NCI-H2107 (cell line): ENCODE measurements at regions not wholly inside any gene's neighbourhood (a gene's known extent, or its start where the extent isn't known, plus 50 kb on each side); places are given as distances from the start of the nearest gene placed in this dataset.
"Not testable (repeated sequence)": the region's sequence is repeated elsewhere in the genome, so short reads cannot be mapped to it uniquely, and the experiment has no call there.

ENCODE experiments used
- DNase-seq: peaks from one replicate; lab custom pipeline; 2025; lab: John Stamatoyannopoulos, UW

DNA sequence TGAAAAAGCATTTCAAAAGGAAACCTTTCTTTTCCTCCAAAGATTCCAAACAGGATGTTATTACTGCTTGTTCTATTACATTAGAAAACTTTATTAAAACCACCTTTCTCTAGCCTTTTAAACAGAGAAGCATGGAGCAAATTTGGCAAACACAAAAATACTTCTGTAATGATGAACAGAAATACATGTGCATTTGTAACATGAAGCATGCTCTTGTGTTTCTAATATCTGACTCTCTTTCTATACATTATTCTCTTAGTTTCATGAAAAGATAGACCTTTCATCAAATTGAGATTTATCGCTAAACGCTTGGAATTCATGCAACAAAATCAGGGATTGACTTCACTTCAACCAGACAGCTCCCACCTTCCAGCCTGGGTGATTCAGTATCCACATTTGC lies 152.8 kb upstream of the IRS2 start:
- no peak for DNase-seq

DNA sequence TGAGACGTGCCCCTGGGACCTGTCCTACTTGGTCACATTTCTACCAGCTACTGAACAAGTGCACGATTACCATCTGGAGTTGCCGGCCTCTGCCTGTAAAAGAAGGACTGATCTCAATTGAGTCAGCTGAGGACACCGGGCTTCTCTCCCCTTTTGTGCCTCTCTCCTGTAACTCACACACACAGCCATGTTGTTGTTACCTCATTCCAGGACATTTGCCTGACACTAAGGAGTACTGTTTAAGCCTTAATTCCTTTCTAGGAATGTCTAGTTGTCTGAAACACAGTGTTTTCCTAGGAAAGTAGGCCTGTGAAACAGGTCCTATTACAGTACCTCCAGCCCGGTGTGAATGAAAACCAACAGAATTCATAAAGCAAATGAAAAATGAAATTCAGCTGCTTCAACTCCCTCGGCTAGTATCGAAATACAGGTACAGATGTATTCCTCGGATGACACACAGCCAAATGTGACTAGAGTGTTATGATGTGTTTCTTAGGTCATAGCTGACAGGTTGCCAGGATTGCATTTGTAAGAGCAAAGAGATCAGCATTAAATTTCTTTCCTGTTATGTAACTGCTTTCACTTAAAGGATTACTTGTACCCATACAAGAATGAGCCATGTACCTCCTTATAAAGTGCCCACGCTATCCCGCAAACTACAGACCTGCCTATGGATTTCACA lies 152.0 kb upstream of the IRS2 start:
- DNase-seq: no peak

DNA sequence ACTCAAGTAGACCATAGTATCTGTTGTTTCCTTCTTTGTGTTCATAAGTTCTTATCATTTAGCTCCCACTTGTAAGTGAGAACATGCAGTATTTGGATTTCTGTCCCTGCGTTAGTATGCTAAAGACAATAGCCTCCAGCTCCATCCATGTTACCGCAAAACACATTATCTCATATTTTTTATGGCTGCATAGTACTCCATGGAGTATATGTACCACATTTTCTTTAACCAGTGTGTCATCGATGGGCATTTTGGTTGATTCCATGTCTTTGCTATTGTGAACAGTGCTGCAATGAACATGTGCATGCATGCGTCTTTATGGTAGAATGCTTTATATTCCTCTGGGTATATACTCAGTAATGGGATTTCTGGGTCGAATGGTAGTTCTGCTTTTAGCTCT lies 148.1 kb upstream of the IRS2 start:
- DNase-seq: not testable (repeated sequence)

DNA sequence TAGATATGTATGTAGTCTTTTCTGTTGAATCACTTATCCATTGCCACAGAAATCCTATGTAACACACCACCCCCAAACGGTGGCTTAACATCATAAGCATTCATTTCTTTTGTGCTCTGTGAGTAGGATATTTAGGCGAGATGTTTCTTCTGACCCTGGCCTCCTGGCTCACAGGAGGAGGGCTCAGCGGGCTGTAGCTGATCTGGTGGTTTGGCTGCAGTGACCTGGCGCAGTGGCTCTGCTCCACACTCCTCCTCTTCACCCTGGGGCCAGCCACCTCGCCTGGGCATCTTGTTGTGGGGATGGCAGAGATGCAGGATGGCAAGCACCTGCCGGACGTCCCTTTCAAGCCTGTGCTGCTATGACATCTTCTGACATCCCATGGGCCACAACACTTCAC lies 147.1 kb upstream of the IRS2 start:
- DNase-seq: no peak

DNA sequence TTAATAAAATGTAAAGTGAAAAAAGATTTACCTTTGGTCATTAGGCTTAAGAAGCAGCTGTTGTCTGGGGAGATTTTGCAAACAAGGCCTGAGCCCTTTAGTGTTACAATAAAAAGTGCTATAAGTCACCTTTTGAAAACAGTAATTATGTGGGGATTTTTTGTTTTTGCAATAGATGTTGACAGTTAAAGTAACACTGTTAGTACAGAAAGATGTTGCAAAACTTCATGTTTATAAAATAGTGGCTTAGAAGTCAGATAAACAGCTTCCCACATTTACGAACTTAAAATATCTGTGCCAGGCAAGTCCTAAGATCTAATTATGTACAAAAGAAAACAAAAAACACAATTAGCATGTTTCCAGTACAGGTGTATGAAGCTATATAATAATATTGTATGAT lies 138.0 kb upstream of the IRS2 start:
- DNase-seq: no peak

DNA sequence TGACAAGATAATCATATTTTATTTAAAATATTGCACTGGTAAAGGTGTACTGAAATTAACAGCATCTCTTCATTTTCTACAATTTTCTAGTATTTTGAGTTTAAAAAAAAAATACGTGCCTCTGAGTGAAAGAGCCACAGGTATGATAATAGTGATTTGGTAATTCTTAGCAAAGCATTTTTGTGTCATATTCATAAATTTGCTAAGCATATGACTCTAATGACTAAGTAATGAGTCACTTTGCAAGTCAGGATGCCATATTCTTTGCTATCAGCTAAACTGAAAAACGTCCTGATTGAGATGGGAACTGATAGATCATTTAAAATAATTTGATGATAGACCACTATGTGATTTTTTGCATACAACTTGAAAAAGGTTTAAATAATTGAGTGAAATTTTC lies 136.1 kb upstream of the IRS2 start:
- no peak for DNase-seq

DNA sequence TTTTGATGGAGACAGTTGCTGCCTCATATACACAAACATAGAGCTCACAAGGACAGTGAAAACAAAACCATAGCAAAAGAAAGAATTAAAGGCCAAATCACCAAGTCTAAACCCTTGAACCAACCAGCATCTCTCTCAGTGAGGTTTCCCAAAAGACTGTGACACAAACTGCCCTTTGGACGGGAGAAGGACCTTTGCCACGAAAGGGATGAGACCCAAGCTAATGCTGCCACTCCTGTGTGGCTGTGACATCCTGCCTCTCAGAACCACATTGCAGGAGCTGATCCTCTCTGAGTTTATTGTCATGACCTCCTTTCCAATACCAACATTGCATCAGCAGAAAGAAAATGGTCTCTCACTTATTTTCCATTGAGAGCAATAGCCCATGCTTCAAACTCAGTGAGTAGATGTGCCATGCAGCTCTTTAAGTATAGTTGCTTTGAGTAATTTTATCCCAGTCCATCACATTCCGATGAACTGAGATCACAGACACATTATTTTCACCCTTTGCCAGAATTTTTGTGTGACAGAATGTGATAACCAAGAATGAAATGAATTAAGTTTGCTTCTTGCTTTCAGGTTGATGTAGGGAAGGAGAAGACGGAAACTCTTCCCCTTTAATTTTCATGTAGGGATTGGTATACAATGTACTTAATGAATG lies 133.5 kb upstream of the IRS2 start:
- no peak for DNase-seq

DNA sequence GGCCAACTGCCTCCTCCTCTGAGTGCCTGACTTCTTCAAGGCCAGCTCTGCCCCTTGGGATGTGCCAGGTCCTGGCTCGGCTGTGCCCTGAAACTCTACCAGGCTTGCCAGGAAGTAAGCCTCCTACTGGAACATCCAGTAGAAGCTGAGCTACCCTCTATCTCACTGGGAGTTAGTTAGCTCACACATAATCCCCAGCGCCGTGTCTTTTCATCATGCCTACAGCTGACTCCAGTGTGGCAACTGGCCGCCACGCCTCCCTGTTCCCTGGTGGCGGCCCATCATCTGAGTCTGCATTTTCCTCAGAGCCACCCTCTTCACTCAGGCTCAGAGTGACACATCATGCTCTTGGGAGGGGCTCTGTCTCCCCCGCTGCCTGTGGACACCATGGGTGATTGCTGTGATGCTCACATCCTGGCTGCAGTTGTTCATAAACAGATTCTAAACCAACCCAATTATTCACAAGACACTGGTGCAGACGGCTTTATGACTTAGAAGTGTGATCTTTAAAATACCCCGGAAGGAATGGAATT lies 131.9 kb upstream of the IRS2 start:
- no peak for DNase-seq

DNA sequence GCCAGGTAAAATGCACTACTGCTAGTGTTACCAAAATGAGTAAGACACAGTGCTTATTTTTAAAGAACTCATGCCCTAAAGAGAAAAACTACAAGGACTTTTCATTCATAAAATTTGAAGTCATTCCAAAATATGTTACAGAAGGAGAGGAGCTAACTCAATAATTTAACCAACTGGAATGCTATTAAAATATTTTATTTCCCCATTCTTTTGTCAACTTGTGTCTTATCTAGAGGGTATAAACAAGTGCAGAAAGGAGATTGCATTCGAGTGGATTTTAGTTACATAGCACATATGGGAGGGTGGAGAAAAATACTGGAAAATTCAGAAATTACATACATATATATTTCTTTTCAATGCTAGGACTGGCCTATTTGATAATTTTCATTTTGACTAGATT lies 131.0 kb upstream of the IRS2 start:
- DNase-seq: no peak

DNA sequence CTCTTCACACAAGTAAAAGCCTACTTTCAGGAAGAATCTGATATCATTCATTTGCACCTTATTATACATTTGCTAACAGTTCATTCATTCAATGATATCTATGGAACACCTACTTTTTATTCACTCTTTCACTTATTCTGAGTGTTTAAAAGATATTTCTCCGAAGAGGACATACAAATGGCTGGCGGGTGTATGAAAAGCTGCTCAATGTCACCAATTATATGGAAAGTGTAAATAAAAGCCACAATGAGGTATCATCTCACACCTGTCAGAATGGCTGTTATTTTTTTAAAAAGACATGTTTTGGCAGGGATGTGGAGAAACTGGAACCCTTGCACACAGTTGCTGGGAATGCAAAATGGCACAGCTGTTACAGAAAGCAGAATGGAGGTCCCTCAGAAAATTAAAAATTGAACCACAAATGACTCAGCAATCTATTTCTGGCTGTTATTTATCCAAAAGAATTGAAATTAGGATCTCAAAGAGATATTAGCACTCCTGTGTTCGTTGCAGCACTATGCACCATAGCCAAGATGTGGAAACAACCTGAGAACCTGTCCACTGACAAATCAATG lies 127.6 kb upstream of the IRS2 start:
- no peak for DNase-seq

DNA sequence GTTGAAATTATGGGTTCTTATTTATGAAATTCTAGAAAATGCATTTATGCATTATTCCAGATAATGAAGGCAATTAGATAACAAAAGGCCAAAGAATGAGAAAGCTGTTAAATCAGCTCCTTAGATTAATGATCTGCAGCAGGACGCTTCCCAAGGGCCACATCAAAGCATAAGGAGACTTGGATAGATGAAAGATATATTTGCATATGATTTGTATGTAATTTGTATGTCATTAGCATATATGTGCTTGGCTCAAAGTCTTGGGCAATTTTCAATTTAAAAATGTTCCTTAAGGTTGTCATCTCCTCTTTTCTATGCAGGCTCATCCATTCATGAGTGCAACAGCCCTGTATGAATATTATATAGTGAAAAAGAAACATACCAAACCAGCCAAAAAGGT lies 126.8 kb upstream of the IRS2 start:
- DNase-seq: no peak

DNA sequence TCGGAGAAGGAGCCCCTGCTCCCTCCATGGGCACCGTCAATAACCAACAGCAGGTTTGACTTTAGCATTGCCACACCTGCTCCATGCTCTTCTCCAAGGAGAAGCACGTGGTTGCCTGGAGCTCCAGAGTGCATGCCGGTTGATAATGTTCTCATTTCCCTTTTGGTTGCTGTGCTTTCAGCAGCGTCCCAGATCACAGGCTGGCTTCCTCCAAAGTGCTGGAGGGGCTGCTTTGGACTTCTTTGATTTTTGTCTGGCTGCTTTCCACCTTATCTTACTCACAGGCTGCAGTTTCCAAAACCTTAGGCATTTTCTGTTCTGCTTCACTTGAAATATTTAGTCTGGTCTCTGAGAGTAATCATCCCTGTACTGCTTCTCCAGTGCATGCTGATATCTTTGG lies 123.8 kb upstream of the IRS2 start:
- no peak for DNase-seq

DNA sequence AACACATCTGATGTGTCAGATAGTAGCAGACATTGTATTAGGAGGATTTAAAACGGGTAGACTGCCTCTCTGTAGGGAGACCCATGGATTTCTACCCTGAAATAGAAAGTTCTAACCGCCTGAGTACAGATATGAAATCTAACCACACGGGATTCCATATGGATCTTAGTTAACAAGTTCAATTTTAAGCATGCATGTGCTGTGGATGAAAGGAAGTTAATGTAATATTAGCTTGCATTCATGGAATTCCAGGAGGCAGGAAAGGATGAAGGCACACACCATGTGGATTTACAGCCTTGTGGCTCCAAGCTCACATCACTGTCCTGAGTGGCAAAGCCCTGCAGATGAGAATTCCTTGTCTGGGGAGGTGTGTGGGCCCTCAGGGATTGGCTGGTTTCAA lies 120.6 kb upstream of the IRS2 start:
- DNase-seq: no peak

DNA sequence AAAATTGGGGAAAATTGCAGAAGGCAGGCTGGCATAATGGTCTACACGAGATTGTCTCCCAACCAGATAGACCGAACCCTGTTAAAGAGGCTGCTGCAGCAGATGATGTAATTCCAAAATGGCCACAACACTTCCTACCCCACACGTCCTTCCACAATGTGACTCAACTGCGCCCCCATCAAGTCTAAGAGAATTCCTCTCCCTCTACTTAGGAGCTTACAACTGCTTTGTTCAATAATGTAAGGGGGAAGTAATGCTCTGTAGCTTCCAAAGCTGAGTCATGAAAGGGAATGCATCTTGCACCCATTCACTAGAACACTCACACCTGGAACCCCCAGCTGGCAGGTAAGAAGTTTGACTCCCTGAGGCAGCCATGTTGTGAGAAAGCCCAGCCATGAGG lies 117.8 kb upstream of the IRS2 start:
- DNase-seq: no peak

DNA sequence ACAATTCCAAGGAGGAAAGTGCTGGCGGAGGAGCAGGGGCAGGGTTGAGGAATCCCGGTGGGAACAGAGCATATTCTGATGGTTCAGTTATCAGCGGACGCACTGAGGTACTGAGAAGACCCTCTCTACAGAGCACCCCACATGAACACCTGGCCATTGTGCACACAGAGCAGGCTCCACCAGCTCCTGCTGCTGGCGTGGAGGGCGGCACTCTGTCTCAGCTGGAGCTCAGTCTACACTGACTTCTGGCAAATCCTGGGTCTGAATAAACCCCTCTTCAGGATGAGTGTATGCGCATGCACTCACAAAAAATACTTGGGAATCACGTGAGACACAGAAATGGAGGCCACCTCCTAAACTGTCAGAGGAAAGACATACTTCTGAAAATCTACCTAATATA lies 114.4 kb upstream of the IRS2 start:
- DNase-seq: no peak

DNA sequence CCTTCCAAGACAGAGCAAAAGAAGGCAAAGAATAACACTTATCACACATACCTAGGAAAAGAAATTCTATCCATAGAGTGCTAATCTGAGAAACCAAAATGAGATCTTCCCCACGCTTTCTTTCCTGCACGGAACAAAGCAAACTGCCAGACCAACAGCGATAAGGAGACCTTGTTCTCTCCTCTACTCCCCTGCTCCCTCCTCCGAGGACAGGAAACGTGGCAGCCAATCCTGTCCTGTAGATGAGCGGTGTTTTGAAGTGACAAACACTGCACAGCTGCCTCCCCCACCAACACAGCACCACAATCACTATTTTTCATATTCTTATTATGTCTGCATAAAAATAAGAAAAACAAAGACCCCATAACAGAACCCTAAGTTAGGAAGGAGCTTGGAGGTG lies 113.9 kb upstream of the IRS2 start:
- no peak for DNase-seq

DNA sequence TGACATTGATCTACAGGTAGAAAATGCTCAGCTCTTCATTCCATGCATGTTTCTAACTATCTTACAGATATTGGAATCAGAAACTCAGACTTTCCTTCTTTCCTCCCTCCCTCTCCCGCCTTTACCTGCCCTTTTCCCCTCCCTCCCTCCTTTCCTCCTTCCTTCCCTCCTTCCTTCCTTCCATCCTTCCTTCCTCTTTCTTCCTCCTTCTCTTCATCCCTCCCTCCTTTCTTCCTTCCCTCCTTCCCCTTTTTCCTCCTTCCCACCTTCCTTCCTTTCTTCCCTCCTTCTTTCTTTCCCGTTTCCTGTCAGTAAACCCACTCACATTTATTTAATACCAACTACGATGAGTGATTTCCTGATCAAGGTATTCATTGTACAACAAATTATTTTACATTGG lies 113.4 kb upstream of the IRS2 start:
- DNase-seq: no peak

DNA sequence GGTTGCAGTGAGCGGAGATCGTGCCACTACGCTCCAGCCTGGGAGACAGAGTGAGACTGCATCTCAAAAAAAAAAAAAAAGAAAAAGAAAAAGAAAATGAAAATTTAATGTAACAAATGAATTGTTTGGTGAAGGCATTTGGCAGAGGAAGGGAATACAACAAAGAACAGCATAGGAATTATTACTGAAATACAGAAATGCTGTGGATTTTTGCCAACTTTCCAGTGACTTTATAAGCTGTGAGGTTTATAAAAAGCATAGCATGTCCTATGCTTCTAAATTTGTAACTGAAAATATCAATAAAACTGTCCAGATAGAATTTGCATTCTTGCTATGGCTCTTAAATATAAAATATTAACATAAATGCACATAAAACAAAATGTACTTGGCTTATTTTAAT lies 112.9 kb upstream of the IRS2 start:
- DNase-seq: no peak

DNA sequence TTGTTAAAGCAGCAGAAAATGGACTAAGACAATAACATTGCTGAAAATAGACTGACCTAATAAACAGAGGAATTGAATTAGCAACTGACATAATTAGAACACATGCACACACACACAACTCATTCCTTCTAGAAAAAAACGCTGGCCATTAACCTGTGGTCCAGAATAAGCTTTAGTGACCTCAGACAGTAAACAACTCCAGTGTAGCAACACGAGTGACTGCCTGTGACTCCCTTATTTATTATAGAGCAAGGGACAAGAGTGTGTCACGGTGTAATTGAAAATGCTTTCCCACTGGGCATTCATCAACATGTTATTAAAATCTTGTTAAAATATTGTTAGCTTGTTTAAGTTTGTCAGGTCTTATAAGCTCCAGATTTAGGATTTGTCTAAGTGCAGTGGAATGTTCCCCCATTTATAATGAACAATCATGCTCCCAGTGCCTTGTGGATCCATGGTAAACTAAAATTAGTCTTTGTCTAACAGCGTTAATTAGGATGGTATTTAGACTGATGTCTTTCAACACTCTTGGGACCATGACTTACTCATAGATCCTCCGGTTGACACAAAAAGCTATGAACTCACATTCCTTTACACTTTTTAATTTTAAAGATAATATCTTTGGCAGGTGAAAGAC lies 111.7 kb upstream of the IRS2 start:
- no peak for DNase-seq

DNA sequence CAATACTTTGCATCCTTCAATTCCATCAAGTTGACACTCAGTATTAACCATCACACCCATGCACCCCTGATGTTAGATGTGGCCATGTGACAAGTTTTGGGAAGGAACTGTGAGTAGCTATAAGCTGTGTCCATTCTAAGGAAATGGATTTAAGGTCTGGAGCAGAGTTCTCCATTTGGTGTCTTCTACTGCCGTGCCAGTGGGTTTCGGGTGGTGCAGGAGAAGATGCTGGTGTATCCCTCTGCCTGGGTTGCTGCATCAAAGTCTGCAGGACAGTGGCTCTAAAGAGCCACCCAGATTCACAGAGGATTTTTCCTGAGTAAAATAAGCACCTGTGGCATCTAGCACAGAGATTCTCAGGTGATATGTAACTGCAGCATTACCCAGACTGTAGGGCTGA lies 105.7 kb upstream of the IRS2 start:
- no peak for DNase-seq

DNA sequence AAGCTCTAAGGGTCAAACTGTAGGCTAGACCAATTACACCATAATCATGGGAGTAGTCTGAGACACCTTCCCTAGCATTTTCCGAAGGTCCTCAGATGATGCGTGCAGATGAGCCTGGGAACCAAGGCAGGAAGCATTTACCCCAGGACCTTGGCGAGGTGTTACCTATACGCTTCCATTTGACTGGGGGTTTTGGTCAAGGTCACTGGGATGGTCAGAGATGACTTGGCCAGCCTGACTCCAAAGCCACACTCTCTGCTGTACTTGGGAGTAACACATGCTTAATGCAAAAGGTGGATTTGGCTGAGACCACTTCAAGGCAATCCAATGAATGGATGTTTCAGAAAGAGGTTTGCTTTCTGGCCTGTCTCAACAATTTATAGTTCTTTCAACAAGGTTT lies 98.9 kb upstream of the IRS2 start:
- no peak for DNase-seq

DNA sequence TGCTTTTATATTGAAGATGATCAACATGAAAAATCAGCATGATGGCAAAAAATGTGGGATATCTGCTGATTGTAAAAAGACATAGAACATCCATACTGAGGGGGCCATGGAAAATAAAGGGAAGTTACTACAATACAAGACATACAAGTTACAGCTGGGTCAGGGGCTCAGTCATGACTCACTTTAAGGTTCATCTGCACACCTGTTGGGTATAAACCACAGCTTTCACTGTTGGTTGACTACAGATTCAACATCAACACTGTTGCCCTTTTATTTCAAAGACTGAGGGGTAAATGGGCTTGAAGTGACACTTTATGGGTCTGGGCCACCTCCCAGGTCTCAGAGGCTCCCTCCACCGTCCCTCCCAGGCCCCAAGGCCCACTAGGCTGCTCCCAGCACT lies 98.1 kb upstream of the IRS2 start:
- DNase-seq: no peak
